ENCODE measurements at regions not wholly inside any gene's neighbourhood (a gene's known extent, or its start where the extent isn't known, plus 50 kb on each side); places are given as distances from the start of the nearest gene placed in this dataset.
"Not testable (repeated sequence)": the region's sequence is repeated elsewhere in the genome, so short reads cannot be mapped to it uniquely, and the experiment has no call there.

DNA sequence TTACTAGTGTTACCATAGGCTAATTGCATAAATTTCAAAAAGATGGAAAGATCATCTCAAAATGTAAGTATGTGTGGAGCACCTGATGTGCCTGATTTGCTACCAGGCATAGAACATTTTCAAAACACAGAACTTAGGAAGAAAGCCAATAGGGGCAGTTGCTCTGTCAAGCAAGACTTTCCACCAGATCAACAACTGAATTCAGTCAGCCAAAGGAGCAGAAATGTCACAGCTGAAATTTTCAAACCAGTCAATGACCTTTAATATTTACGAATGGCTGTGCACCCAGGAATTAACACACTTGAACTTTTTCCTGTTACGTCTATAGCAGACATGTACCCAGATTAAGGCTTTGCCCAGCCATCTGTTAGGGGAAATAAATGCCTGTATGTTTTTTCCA lies 452.8 kb upstream of the PTGER4 start:
- Histone ChIP-seq H3K27ac (ENCODE audit: control insufficient read depth, insufficient read depth, low read length) (no peak overlapping the region), H3K4me2 (ENCODE audit: control insufficient read depth, extremely low read depth, insufficient read depth, low read depth, low read length) (no peak overlapping the region), H3K36me3 (ENCODE audit: control insufficient read depth in 2 of 2, extremely low read depth in 1 of 2, insufficient read depth in 2 of 2, low read length in 2 of 2) (no peaks in the 10 kb centered on the region), H2AFZ (ENCODE audit: control insufficient read depth, low read length) (no peak overlapping the region), H3K4me1 (ENCODE audit: control insufficient read depth, extremely low read depth, insufficient read depth, low read length) (peaks cover 13% of the 10 kb centered on the region), H3K4me3 (ENCODE audit: control insufficient read depth in 2 of 3, extremely low read depth in 1 of 3, insufficient read depth in 2 of 3, low read depth in 1 of 3, low read length in 3 of 3) (no peak overlapping the region), H3K9me1 (ENCODE audit: control insufficient read depth, extremely low read depth, insufficient read depth, low read length) (no peaks in the 10 kb centered on the region), H3K9ac (ENCODE audit: control insufficient read depth, extremely low read depth, insufficient read depth, low read length) (no peak overlapping the region), H3K27me3 (ENCODE audit: control insufficient read depth, extremely low read depth, insufficient read depth, low read length) (no peaks in the 10 kb centered on the region), H4K20me1 (ENCODE audit: control insufficient read depth, extremely low read depth, insufficient read depth, low read length) (no peaks in the 10 kb centered on the region), H3K79me2 (ENCODE audit: control insufficient read depth, insufficient read depth, low read length) (no peaks in the 10 kb centered on the region), H3K9me3 (ENCODE audit: control insufficient read depth, low read depth, low read length) (no peaks in the 10 kb centered on the region)
- no peak for TF ChIP-seq EZH2 (IDR thresholded peaks at IDR 0.05; ENCODE audit: low read length)
- TF ChIP-seq, protein P1, sequence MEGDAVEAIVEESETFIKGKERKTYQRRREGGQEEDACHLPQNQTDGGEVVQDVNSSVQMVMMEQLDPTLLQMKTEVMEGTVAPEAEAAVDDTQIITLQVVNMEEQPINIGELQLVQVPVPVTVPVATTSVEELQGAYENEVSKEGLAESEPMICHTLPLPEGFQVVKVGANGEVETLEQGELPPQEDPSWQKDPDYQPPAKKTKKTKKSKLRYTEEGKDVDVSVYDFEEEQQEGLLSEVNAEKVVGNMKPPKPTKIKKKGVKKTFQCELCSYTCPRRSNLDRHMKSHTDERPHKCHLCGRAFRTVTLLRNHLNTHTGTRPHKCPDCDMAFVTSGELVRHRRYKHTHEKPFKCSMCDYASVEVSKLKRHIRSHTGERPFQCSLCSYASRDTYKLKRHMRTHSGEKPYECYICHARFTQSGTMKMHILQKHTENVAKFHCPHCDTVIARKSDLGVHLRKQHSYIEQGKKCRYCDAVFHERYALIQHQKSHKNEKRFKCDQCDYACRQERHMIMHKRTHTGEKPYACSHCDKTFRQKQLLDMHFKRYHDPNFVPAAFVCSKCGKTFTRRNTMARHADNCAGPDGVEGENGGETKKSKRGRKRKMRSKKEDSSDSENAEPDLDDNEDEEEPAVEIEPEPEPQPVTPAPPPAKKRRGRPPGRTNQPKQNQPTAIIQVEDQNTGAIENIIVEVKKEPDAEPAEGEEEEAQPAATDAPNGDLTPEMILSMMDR (optimal IDR thresholded peaks at IDR 0.05 in 1 of 3, IDR thresholded peaks at IDR 0.05 in 1 of 3, conservative IDR thresholded peaks at IDR 0.05 in 1 of 3; ENCODE audit: extremely low read depth in 1 of 3, insufficient read depth in 2 of 3, low read length in 3 of 3), result no peak
- DNase-seq (ENCODE audit: low read depth, low spot score), result no peak
- no peak for FAIRE-seq
- dilution Hi-C loops (cut with MboI; ENCODE audit: extremely low pct_ligation_motif_present, low sequenced_read_pairs), result no loop called here

GRCh38 chr5:40225147-40225546 lies 454.6 kb upstream of the PTGER4 start:
- dilution Hi-C loops (cut with MboI; ENCODE audit: extremely low pct_ligation_motif_present, low sequenced_read_pairs); H3K9me1 ChIP-seq (ENCODE audit: control insufficient read depth, extremely low read depth, insufficient read depth, low read length); H3K4me2 ChIP-seq (ENCODE audit: control insufficient read depth, extremely low read depth, insufficient read depth, low read depth, low read length); H4K20me1 ChIP-seq (ENCODE audit: control insufficient read depth, extremely low read depth, insufficient read depth, low read length); H3K79me2 ChIP-seq (ENCODE audit: control insufficient read depth, insufficient read depth, low read length); H3K36me3 ChIP-seq (ENCODE audit: control insufficient read depth in 2 of 2, extremely low read depth in 1 of 2, insufficient read depth in 2 of 2, low read length in 2 of 2); H3K9ac ChIP-seq (ENCODE audit: control insufficient read depth, extremely low read depth, insufficient read depth, low read length); FAIRE-seq; H3K27ac ChIP-seq (ENCODE audit: control insufficient read depth, insufficient read depth, low read length); H3K9me3 ChIP-seq (ENCODE audit: control insufficient read depth, low read depth, low read length); H2AFZ ChIP-seq (ENCODE audit: control insufficient read depth, low read length); DNase-seq (ENCODE audit: low read depth, low spot score); H3K27me3 ChIP-seq (ENCODE audit: control insufficient read depth, extremely low read depth, insufficient read depth, low read length); H3K4me3 ChIP-seq (ENCODE audit: control insufficient read depth in 2 of 3, extremely low read depth in 1 of 3, insufficient read depth in 2 of 3, low read depth in 1 of 3, low read length in 3 of 3): not testable (repeated sequence)
- H3K4me1 ChIP-seq (ENCODE audit: control insufficient read depth, extremely low read depth, insufficient read depth, low read length), result peaks cover 18% of the 10 kb centered on the region

- no peak overlapping the region for H3K4me3 ChIP-seq (ENCODE audit: control insufficient read depth in 2 of 3, extremely low read depth in 1 of 3, insufficient read depth in 2 of 3, low read depth in 1 of 3, low read length in 3 of 3)
- FAIRE-seq (no peak), DNase-seq (ENCODE audit: low read depth, low spot score) (no peak)
- no peak overlapping the region for H3K27ac ChIP-seq (ENCODE audit: control insufficient read depth, insufficient read depth, low read length)
- H3K9me1 ChIP-seq (ENCODE audit: control insufficient read depth, extremely low read depth, insufficient read depth, low read length), result no peaks in the 10 kb centered on the region
- no peaks in the 10 kb centered on the region for H3K79me2 ChIP-seq (ENCODE audit: control insufficient read depth, insufficient read depth, low read length)
- no peaks in the 10 kb centered on the region for H3K36me3 ChIP-seq (ENCODE audit: control insufficient read depth in 2 of 2, extremely low read depth in 1 of 2, insufficient read depth in 2 of 2, low read length in 2 of 2)
- H3K4me2 ChIP-seq (ENCODE audit: control insufficient read depth, extremely low read depth, insufficient read depth, low read depth, low read length), result no peak overlapping the region
- TF ChIP-seq, protein P1 (optimal IDR thresholded peaks at IDR 0.05 in 1 of 3, IDR thresholded peaks at IDR 0.05 in 1 of 3, conservative IDR thresholded peaks at IDR 0.05 in 1 of 3; ENCODE audit: extremely low read depth in 1 of 3, insufficient read depth in 2 of 3, low read length in 3 of 3), result no peak
- no peak for TF ChIP-seq EZH2 (IDR thresholded peaks at IDR 0.05; ENCODE audit: low read length)
- dilution Hi-C loops (cut with MboI; ENCODE audit: extremely low pct_ligation_motif_present, low sequenced_read_pairs), result no loop called here
- peaks cover 18% of the 10 kb centered on the region for H3K4me1 ChIP-seq (ENCODE audit: control insufficient read depth, extremely low read depth, insufficient read depth, low read length)
- no peaks in the 10 kb centered on the region for H3K9me3 ChIP-seq (ENCODE audit: control insufficient read depth, low read depth, low read length)
- no peak overlapping the region for H2AFZ ChIP-seq (ENCODE audit: control insufficient read depth, low read length)
- H4K20me1 ChIP-seq (ENCODE audit: control insufficient read depth, extremely low read depth, insufficient read depth, low read length), result no peaks in the 10 kb centered on the region
- H3K27me3 ChIP-seq (ENCODE audit: control insufficient read depth, extremely low read depth, insufficient read depth, low read length), result no peaks in the 10 kb centered on the region
- no peak overlapping the region for H3K9ac ChIP-seq (ENCODE audit: control insufficient read depth, extremely low read depth, insufficient read depth, low read length)
Measured at GRCh38 chr5:40224421-40224820, 455.3 kb upstream of the PTGER4 start.
